ENCODE measurements at regions not wholly inside any gene's neighbourhood (a gene's known extent, or its start where the extent isn't known, plus 50 kb on each side); places are given as distances from the start of the nearest gene placed in this dataset.

GRCh38 chr7:85828614-85829013, 641.8 kb upstream of the SEMA3D start:
- no peak overlapping the region for H3K4me3 ChIP-seq (ENCODE audit: low read depth, low read length)
- no peaks in the 10 kb centered on the region for H3K27me3 ChIP-seq (ENCODE audit: control insufficient read depth, insufficient read depth, low read length)
- H3K36me3 ChIP-seq (ENCODE audit: control insufficient read depth, insufficient read depth, low read length) = no peaks in the 10 kb centered on the region
- no peak for TF ChIP-seq CTCF (IDR thresholded peaks at IDR 0.05; ENCODE audit: insufficient read depth, low read length, severe bottlenecking)
- DNase-seq (ENCODE audit: low read depth) (no peak), FAIRE-seq (no peak)

- Histone ChIP-seq H3K4me3 (ENCODE audit: low read depth, low read length) (no peak overlapping the region), H3K27me3 (ENCODE audit: control insufficient read depth, insufficient read depth, low read length) (no peaks in the 10 kb centered on the region), H3K36me3 (ENCODE audit: control insufficient read depth, insufficient read depth, low read length) (no peaks in the 10 kb centered on the region)
- no peak for DNase-seq (ENCODE audit: low read depth)
- TF ChIP-seq CTCF (IDR thresholded peaks at IDR 0.05; ENCODE audit: insufficient read depth, low read length, severe bottlenecking) = no peak
- no peak for FAIRE-seq
Measured at GRCh38 chr7:85823396-85824080, 636.7 kb upstream of the SEMA3D start.

DNA sequence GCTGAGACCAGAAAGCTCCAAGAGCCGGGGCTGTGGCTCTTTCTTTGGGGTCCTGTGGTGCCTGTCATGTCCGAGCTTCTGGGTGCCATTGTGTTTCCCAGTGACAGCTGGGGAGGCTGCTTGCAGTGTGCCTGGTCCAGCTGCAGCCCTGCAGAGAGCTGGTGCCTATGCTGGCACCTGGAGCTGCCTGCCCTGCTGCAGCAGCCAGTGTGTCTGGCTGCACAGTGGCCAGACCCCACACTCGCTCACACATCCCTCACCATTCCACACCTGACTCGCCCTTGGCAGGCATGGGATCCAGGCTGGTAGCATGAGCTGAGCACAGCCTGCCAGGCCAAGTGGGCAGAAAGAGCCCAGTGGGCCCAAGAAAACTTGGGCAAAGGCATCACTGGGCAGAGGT, 635.1 kb upstream of the SEMA3D start:
- DNase-seq (ENCODE audit: low read depth) = no peak
- Histone ChIP-seq H3K27me3 (ENCODE audit: control insufficient read depth, insufficient read depth, low read length) (no peaks in the 10 kb centered on the region), H3K4me3 (ENCODE audit: low read depth, low read length) (no peak overlapping the region), H3K36me3 (ENCODE audit: control insufficient read depth, insufficient read depth, low read length) (no peaks in the 10 kb centered on the region)
- no peak for FAIRE-seq
- no peak for TF ChIP-seq CTCF (IDR thresholded peaks at IDR 0.05; ENCODE audit: insufficient read depth, low read length, severe bottlenecking)

DNA sequence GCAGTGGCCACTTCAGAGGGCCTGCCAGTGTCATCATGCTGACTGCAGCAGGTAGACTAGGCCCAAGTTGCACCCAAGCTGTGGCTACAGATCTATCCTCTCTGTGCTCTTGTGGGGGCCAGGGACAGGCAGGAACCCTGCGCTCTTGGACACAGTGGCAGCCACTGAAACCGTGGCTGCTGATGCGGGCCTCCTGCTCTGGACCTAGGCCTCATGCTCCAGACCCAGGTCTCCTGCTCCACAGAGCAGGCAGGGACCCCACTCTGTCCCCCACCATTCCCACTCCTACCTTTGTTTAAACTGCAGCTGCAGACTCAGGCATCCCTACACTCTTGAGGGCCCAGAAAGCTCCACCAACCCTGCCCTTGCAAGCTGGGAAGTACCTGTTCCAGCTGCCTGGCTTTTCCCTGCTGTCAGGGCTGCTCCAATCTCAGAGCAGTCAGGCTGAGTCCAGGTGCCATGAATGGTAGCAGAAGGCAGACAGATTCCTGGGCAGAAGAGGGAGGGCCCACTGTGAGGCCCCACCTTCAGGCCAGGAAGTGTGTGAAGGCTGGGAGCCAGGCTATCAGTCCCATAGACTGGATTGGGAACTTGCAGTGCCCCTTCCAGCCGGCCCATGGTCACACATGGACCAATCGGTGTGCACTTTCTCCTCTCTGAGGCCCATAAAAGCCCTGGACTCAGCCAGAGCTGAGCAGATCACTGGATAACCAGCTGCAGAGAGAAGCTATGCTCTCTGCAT, 634.0 kb upstream of the SEMA3D start:
- no peak for FAIRE-seq
- Histone ChIP-seq H3K36me3 (ENCODE audit: control insufficient read depth, insufficient read depth, low read length) (no peaks in the 10 kb centered on the region), H3K27me3 (ENCODE audit: control insufficient read depth, insufficient read depth, low read length) (no peaks in the 10 kb centered on the region), H3K4me3 (ENCODE audit: low read depth, low read length) (no peak overlapping the region)
- DNase-seq (ENCODE audit: low read depth) = no peak
- no peak for TF ChIP-seq CTCF (IDR thresholded peaks at IDR 0.05; ENCODE audit: insufficient read depth, low read length, severe bottlenecking)

DNA sequence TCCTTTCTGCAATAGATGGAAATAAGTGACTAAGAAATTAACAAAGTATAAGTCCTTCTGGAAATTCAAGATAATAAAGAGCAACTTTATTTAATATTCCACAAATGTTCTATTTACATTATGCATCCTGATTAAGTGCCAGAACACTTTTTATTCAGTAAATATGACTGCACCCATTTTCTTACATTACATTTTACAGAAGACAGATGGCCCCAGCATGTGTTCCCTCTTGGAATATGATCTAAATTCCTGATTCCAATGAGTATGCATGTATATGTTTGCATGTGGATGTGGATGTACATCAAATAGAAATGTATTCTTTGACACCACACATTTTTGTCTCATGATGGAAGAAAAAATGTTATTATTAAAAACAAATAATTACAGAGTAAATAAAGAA, 628.7 kb upstream of the SEMA3D start:
- no peaks in the 10 kb centered on the region for H3K36me3 ChIP-seq (ENCODE audit: control insufficient read depth, insufficient read depth, low read length)
- H3K27me3 ChIP-seq (ENCODE audit: control insufficient read depth, insufficient read depth, low read length) = no peaks in the 10 kb centered on the region
- DNase-seq (ENCODE audit: low read depth) (no peak), FAIRE-seq (no peak)
- TF ChIP-seq CTCF (IDR thresholded peaks at IDR 0.05; ENCODE audit: insufficient read depth, low read length, severe bottlenecking) = no peak
- no peak overlapping the region for H3K4me3 ChIP-seq (ENCODE audit: low read depth, low read length)
